ENCODE measurements at regions not wholly inside any gene's neighbourhood (a gene's known extent, or its start where the extent isn't known, plus 50 kb on each side); places are given as distances from the start of the nearest gene placed in this dataset.
"Not testable (repeated sequence)": the region's sequence is repeated elsewhere in the genome, so short reads cannot be mapped to it uniquely, and the experiment has no call there.

GRCh38 chr18:45322343-45322742 lies 292.9 kb upstream of the SLC14A2 start:
- DNase-seq: no peak

GRCh38 chr18:45324101-45324494 lies 291.2 kb upstream of the SLC14A2 start:
- DNase-seq: no peak

- DNase-seq: no peak
These were observed 290.7 kb upstream of the SLC14A2 start for GRCh38 chr18:45324495-45325113.

GRCh38 chr18:45325778-45326177 lies 289.5 kb upstream of the SLC14A2 start:
- DNase-seq: no peak

GRCh38 chr18:45326505-45326904 lies 288.8 kb upstream of the SLC14A2 start:
- no peak for DNase-seq

GRCh38 chr18:45328296-45328695 lies 287.0 kb upstream of the SLC14A2 start:
- no peak for DNase-seq

GRCh38 chr18:45328811-45329210 lies 286.5 kb upstream of the SLC14A2 start:
- DNase-seq: no peak

- no peak for DNase-seq
These were observed 286.0 kb upstream of the SLC14A2 start for GRCh38 chr18:45329316-45329715.

- no peak for DNase-seq
These were observed 285.1 kb upstream of the SLC14A2 start for GRCh38 chr18:45330170-45330594.

GRCh38 chr18:45332871-45333270 lies 282.4 kb upstream of the SLC14A2 start:
- DNase-seq: no peak

GRCh38 chr18:45334191-45334590 lies 281.1 kb upstream of the SLC14A2 start:
- no peak for DNase-seq

- DNase-seq: no peak
These were observed 279.8 kb upstream of the SLC14A2 start for GRCh38 chr18:45335282-45336043.

GRCh38 chr18:45336448-45336847 lies 278.8 kb upstream of the SLC14A2 start:
- DNase-seq: no peak

GRCh38 chr18:45337477-45337876 lies 277.8 kb upstream of the SLC14A2 start:
- DNase-seq: no peak

GRCh38 chr18:45339810-45340550 lies 275.3 kb upstream of the SLC14A2 start:
- DNase-seq: no peak

GRCh38 chr18:45340884-45341283 lies 274.4 kb upstream of the SLC14A2 start:
- DNase-seq: no peak

- no peak for DNase-seq
These were observed 273.8 kb upstream of the SLC14A2 start for GRCh38 chr18:45341454-45341853.

- DNase-seq: no peak
These were observed 273.1 kb upstream of the SLC14A2 start for GRCh38 chr18:45342166-45342565.

GRCh38 chr18:45342653-45343052 lies 272.6 kb upstream of the SLC14A2 start:
- no peak for DNase-seq

GRCh38 chr18:45343365-45343764 lies 271.9 kb upstream of the SLC14A2 start:
- no peak for DNase-seq

- not testable (repeated sequence) for DNase-seq
These were observed 270.6 kb upstream of the SLC14A2 start for GRCh38 chr18:45344680-45345079.

- no peak for DNase-seq
These were observed 266.3 kb upstream of the SLC14A2 start for GRCh38 chr18:45349019-45349418.

GRCh38 chr18:45349467-45349866 lies 265.8 kb upstream of the SLC14A2 start:
- no peak for DNase-seq

All from NCI-H510A (cell line).